Vagina (tissue), 2 donors: ENCODE measurements at regions not wholly inside any gene's neighbourhood (a gene's known extent, or its start where the extent isn't known, plus 50 kb on each side); places are given as distances from the start of the nearest gene placed in this dataset.
"Not testable (repeated sequence)": the region's sequence is repeated elsewhere in the genome, so short reads cannot be mapped to it uniquely, and the experiment has no call there.

ENCODE experiments used
- DNase-seq, 2 donors: peaks; one replicate each; pipeline ENCODE4 v3.0.0-alpha.2; 2017; ENCODE audit errors: extremely low spot score in 2 of 2
- H3K27ac ChIP-seq: fragments of 200-600 bp; sonication (generic); one replicate; pipeline ENCODE4 v1.5.1; 2019
- H3K27me3 ChIP-seq: fragments of 200-600 bp; sonication (generic); one replicate; pipeline ENCODE4 v1.5.1; 2019
- H3K36me3 ChIP-seq, 2 donors: fragments of 200-600 bp; sonication (generic); one replicate each; pipeline ENCODE4 v1.5.1; 2017 to 2019
- H3K4me1 ChIP-seq: fragments of 200-600 bp; sonication (generic); one replicate; pipeline ENCODE4 v1.5.1; 2019
- H3K4me3 ChIP-seq, 2 donors: fragments of 200-600 bp; sonication (generic); 1 replicate in 1 of 2; 2 replicates in 1 of 2; pipeline ENCODE4 v1.5.1; 2016 to 2019
- H3K9me3 ChIP-seq: fragments of 200-600 bp; sonication (generic); one replicate; pipeline ENCODE4 v1.5.1; 2019
- POLR2A ChIP-seq, 2 donors: fragments of 450-650 bp; IDR thresholded peaks; one replicate each; pipeline ENCODE4 v1.6.1; 2017; ENCODE audit warnings: antibody characterized with exemption in 2 of 2, mild to moderate bottlenecking in 2 of 2, moderate library complexity in 2 of 2
- POLR2AphosphoS5 ChIP-seq, 2 donors: sonication (generic); formaldehyde crosslinking; IDR thresholded peaks; one replicate each; pipeline ENCODE4 v1.9.0; 2017; ENCODE audit warnings: antibody characterized with exemption in 2 of 2, mild to moderate bottlenecking in 2 of 2, low read depth in 1 of 2; ENCODE audit not compliant: insufficient read depth in 1 of 2
- intact Hi-C: fragments of 100-400 bp; cut with DNase I; formaldehyde crosslinking; loops from one replicate; pipeline ENCODE4 v1.15.1; 2023
- TF ChIP-seq, protein P1 (sequence below), 3 experiments: fragments of 450-650 bp in 2 of 3; fragments of 200-600 bp in 1 of 3; sonication (generic) in 1 of 3; IDR thresholded peaks; one replicate each; pipeline ENCODE4 v1.5.1; 2017 to 2019; ENCODE audit warnings: antibody characterized with exemption in 3 of 3, mild to moderate bottlenecking in 2 of 3, moderate library complexity in 2 of 3

DNA sequence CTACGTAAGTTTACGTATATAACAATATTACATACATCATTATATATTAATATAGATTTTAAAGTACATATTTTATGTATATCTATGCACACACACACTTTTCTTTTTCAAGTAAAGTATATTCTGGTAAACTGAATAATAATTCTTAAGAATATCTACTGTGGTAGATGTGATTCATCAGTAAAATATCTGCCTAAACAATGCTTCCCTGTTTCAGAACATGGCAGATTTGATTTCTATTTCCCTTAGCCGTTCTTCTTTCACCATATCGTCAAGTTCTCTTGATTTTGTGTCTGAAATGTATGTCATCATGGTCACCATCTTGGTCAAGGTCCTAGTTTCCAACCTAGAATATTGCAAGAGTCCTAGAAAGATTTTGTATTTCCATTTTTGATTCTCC is 195.6 kb downstream of the HDGFL1 start:
- no peaks in the 10 kb centered on the region for H3K36me3 ChIP-seq
- TF ChIP-seq, protein P1, sequence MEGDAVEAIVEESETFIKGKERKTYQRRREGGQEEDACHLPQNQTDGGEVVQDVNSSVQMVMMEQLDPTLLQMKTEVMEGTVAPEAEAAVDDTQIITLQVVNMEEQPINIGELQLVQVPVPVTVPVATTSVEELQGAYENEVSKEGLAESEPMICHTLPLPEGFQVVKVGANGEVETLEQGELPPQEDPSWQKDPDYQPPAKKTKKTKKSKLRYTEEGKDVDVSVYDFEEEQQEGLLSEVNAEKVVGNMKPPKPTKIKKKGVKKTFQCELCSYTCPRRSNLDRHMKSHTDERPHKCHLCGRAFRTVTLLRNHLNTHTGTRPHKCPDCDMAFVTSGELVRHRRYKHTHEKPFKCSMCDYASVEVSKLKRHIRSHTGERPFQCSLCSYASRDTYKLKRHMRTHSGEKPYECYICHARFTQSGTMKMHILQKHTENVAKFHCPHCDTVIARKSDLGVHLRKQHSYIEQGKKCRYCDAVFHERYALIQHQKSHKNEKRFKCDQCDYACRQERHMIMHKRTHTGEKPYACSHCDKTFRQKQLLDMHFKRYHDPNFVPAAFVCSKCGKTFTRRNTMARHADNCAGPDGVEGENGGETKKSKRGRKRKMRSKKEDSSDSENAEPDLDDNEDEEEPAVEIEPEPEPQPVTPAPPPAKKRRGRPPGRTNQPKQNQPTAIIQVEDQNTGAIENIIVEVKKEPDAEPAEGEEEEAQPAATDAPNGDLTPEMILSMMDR (IDR thresholded peaks at IDR 0.05), result no peak
- TF ChIP-seq POLR2AphosphoS5 (IDR thresholded peaks at IDR 0.05; ENCODE audit: insufficient read depth in 1 of 2, low read depth in 1 of 2) (no peak), POLR2A (IDR thresholded peaks at IDR 0.05) (no peak)
- H3K9me3 ChIP-seq, result no peaks in the 10 kb centered on the region
- no peaks in the 10 kb centered on the region for H3K4me1 ChIP-seq
- H3K27me3 ChIP-seq, result no peaks in the 10 kb centered on the region
- H3K4me3 ChIP-seq, result no peak overlapping the region
- intact Hi-C loops, result no loop called here
- H3K27ac ChIP-seq, result no peak overlapping the region
- no peak for DNase-seq

DNA sequence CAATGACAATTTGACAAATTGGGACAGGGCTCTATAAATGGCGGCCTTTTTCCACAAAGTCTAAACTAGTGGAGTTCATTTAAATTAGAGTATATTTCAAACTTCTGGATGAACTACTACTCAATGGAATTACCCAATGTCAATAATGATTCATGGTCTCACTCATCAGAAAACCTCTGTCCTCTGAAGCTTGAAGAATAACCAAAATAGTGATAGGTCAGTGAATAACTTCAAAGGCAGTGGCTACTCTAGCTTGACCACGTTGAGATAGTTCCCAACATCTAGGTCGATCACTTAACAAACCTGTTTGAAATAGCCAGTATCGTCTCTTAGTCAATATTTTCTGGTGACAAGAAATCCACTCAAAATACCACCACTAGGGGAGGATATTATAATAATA is 197.6 kb downstream of the HDGFL1 start:
- no peaks in the 10 kb centered on the region for H3K9me3 ChIP-seq
- intact Hi-C loops, result no loop called here
- TF ChIP-seq POLR2AphosphoS5 (IDR thresholded peaks at IDR 0.05; ENCODE audit: insufficient read depth in 1 of 2, low read depth in 1 of 2) (no peak), POLR2A (IDR thresholded peaks at IDR 0.05) (no peak)
- TF ChIP-seq, protein P1 (IDR thresholded peaks at IDR 0.05), result no peak
- H3K4me3 ChIP-seq, result no peak overlapping the region
- H3K36me3 ChIP-seq, result no peaks in the 10 kb centered on the region
- no peak for DNase-seq
- no peaks in the 10 kb centered on the region for H3K27me3 ChIP-seq
- no peak overlapping the region for H3K27ac ChIP-seq
- H3K4me1 ChIP-seq, result no peaks in the 10 kb centered on the region

DNA sequence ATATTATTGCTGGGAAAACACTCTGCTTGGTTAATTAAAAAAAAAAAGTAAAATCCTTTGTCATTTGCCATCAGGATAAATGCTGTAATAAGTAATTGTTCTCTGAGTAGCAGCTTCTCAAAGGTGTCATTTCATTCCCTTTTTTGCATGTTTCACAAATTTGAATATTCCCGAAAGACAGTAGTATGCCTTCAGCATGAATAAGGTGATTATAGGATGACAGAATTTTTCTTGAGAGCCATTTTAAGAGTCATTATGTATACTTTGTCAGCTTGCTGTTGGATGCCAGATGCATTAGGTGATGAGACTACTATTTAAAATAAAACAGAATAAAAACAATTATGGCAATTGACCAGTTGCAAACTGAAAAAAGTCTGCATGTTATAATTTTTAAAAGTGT is 200.7 kb downstream of the HDGFL1 start:
- no peak for DNase-seq
- Histone ChIP-seq H3K27me3 (no peaks in the 10 kb centered on the region), H3K4me1 (no peaks in the 10 kb centered on the region), H3K9me3 (no peaks in the 10 kb centered on the region), H3K27ac (no peak overlapping the region), H3K36me3 (no peaks in the 10 kb centered on the region), H3K4me3 (no peak overlapping the region)
- intact Hi-C loops, result loop anchor here (10.0 kb wide), 1 partner anchor 535 kb away; no protein-coding TSS in a partner anchor
- TF ChIP-seq POLR2A (IDR thresholded peaks at IDR 0.05) (no peak), POLR2AphosphoS5 (IDR thresholded peaks at IDR 0.05; ENCODE audit: insufficient read depth in 1 of 2, low read depth in 1 of 2) (no peak)
- TF ChIP-seq, protein P1 (IDR thresholded peaks at IDR 0.05), result no peak

DNA sequence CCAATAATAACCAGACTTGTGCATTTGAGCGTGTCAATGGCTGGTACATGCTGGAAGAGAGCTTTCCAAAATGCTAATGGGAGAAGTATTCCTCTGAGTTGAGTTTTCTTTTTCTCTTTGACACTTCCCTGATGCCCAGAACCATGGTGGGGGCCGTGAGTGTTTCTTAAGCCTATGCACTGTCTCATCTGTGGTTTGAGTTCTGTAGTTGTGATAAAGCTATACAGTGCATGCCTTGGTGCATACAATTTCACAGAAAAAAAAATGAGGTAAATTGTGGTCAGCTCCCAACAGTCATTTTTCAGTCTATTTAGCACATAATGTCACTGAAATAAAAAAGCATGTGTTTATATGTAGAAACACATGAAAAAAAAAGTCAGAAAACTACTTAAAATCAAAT is 204.8 kb downstream of the HDGFL1 start:
- H3K27ac ChIP-seq, result no peak overlapping the region
- no peaks in the 10 kb centered on the region for H3K4me1 ChIP-seq
- no peaks in the 10 kb centered on the region for H3K36me3 ChIP-seq
- H3K4me3 ChIP-seq, result no peak overlapping the region
- intact Hi-C loops, result loop anchor here (10.0 kb wide), 1 partner anchor 531 kb away; no protein-coding TSS in a partner anchor
- H3K9me3 ChIP-seq, result peaks cover 3% of the 10 kb centered on the region
- no peaks in the 10 kb centered on the region for H3K27me3 ChIP-seq
- no peak for DNase-seq
- TF ChIP-seq POLR2AphosphoS5 (IDR thresholded peaks at IDR 0.05; ENCODE audit: insufficient read depth in 1 of 2, low read depth in 1 of 2) (no peak), POLR2A (IDR thresholded peaks at IDR 0.05) (no peak)
- TF ChIP-seq, protein P1 (IDR thresholded peaks at IDR 0.05), result no peak

DNA sequence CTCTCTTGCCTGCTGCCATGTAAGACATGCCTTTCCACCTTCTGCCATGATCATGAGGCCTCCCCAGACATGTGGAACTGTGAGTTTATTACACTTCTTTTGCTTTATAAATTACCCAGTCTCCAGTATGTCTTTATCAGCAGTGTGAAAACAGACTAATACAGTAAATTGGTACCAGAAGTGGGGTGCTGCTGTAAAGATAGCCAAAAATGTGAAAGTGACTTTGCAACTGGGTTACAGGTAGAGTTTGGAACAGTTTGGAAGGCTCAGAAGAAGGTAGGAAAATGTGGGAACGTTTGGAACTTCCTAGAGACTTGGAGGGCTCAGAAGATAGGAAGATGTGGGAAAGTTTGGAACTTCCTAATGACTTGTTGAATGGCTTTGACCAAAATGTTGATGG is 209.1 kb downstream of the HDGFL1 start:
- not testable (repeated sequence) for H3K27me3 ChIP-seq, H3K4me1 ChIP-seq, H3K27ac ChIP-seq, H3K4me3 ChIP-seq, H3K36me3 ChIP-seq, H3K9me3 ChIP-seq, DNase-seq
- intact Hi-C loops, result loop anchor here (10.0 kb wide), 1 partner anchor 526 kb away; no protein-coding TSS in a partner anchor
